IMR-90 (cell line): ENCODE measurements at regions not wholly inside any gene's neighbourhood (a gene's known extent, or its start where the extent isn't known, plus 50 kb on each side); places are given as distances from the start of the nearest gene placed in this dataset.

Source experiments
- ATAC-seq: fragments of 200-7000 bp; cut with Tn5 transposase; 2 replicates; pipeline ENCODE4 v1.9.1; 2020; ENCODE audit warnings: low read depth, mild to moderate bottlenecking, moderate library complexity
- BruUV-seq: library from RNA; stranded (reverse); fragments of 400-500 nt; replicated peaks from 2 replicates; lab custom pipeline; 2021; lab: Mats Ljungman, UMichigan
- CTCF ChIA-PET: fragments of 300-600 bp; formaldehyde crosslinking; extraction: SDS; loops from one replicate; lab custom pipeline; 2021; ENCODE audit warnings: antibody characterized with exemption; lab: Yijun Ruan, JAX
- POLR2A ChIA-PET: fragments of 300-600 bp; sonication (Branson Sonifier 250); formaldehyde crosslinking; loops from one replicate; lab custom pipeline; 2022; ENCODE audit warnings: antibody characterized with exemption; ENCODE audit not compliant: unreplicated experiment; lab: Charles Lee
- DNase-seq: peaks from one replicate; pipeline ENCODE4 v3.0.0; 2013
- H2AFZ ChIP-seq: replicated peaks from 2 replicates; pipeline ENCODE3; 2013; ENCODE audit warnings: low read length, mild to moderate bottlenecking; ENCODE audit not compliant: poor library complexity
- H2AK5ac ChIP-seq: 2 replicates; pipeline ENCODE4 v1.6.1; 2013; ENCODE audit warnings: low read depth, low read length, inconsistent platforms
- H2AK9ac ChIP-seq: replicated peaks from 2 replicates; pipeline ENCODE3; 2013; ENCODE audit warnings: mild to moderate bottlenecking, low read depth, low read length, moderate library complexity; ENCODE audit not compliant: poor library complexity
- H2BK120ac ChIP-seq: 2 replicates; pipeline ENCODE4 v1.6.1; 2013; ENCODE audit warnings: low read depth, low read length, inconsistent platforms
- H2BK15ac ChIP-seq: 3 replicates; pipeline ENCODE4 v1.6.1; 2013; ENCODE audit warnings: low read depth, low read length, inconsistent platforms
- H2BK20ac ChIP-seq: 2 replicates; pipeline ENCODE4 v1.6.1; 2013; ENCODE audit warnings: low read depth, mild to moderate bottlenecking, inconsistent platforms, low read length, moderate library complexity
- H2BK5ac ChIP-seq: 2 replicates; pipeline ENCODE4 v1.6.1; 2013; ENCODE audit warnings: mild to moderate bottlenecking, low read depth, low read length, inconsistent platforms; ENCODE audit not compliant: poor library complexity, severe bottlenecking
- H3K14ac ChIP-seq: replicated peaks from 2 replicates; pipeline ENCODE4 v1.6.1; 2013; ENCODE audit warnings: low read depth, low read length, inconsistent platforms
- H3K18ac ChIP-seq: 2 replicates; pipeline ENCODE4 v1.6.1; 2013; ENCODE audit warnings: low read depth, low read length, control low read depth
- H3K23ac ChIP-seq: 2 replicates; pipeline ENCODE4 v1.6.1; 2013; ENCODE audit warnings: low read depth, low read length, inconsistent platforms
- H3K27ac ChIP-seq: 2 replicates; pipeline ENCODE4 v1.5.1; 2013; ENCODE audit warnings: mild to moderate bottlenecking, control low read depth, low read length; ENCODE audit not compliant: insufficient read depth
- H3K27me3 ChIP-seq: 2 replicates; pipeline ENCODE4 v1.6.1; 2013; ENCODE audit warnings: low read length; ENCODE audit not compliant: control insufficient read depth, insufficient read depth
- H3K36me3 ChIP-seq: 2 replicates; pipeline ENCODE4 v1.6.1; 2013; ENCODE audit warnings: low read length, mixed read lengths; ENCODE audit not compliant: control insufficient read depth, insufficient read depth
- H3K4ac ChIP-seq: 2 replicates; pipeline ENCODE4 v1.6.1; 2013; ENCODE audit warnings: low read depth, low read length, inconsistent platforms
- H3K4me1 ChIP-seq: 2 replicates; pipeline ENCODE4 v1.6.1; 2013; ENCODE audit warnings: low read length, mixed read lengths; ENCODE audit not compliant: control insufficient read depth, insufficient read depth
- H3K4me2 ChIP-seq: 2 replicates; pipeline ENCODE4 v1.6.1; 2013; ENCODE audit warnings: low read depth, mild to moderate bottlenecking, control low read depth, low read length, moderate library complexity
- H3K4me3 ChIP-seq: 2 replicates; pipeline ENCODE4 v1.5.1; 2013; ENCODE audit warnings: low read depth, mild to moderate bottlenecking, control low read depth, low read length, moderate library complexity; ENCODE audit not compliant: insufficient read depth
- H3K56ac ChIP-seq: 2 replicates; pipeline ENCODE4 v1.6.1; 2013; ENCODE audit warnings: low read length, inconsistent platforms; ENCODE audit not compliant: insufficient read depth; ENCODE audit errors: extremely low read depth
- H3K79me1 ChIP-seq, 2 experiments: 2 replicates each; pipeline ENCODE4 v1.6.1; 2013; ENCODE audit warnings: low read length in 2 of 2, inconsistent platforms in 1 of 2, low read depth in 1 of 2
- H3K9ac ChIP-seq: 2 replicates; pipeline ENCODE4 v1.6.1; 2013; ENCODE audit warnings: low read depth, low read length, control low read depth
- H3K9me1 ChIP-seq: 2 replicates; pipeline ENCODE4 v1.6.1; 2013; ENCODE audit warnings: low read length, inconsistent platforms; ENCODE audit not compliant: insufficient read depth
- H3K9me3 ChIP-seq: 2 replicates; pipeline ENCODE4 v1.6.1; 2013; ENCODE audit warnings: low read length; ENCODE audit not compliant: control insufficient read depth, insufficient read depth
- H4K20me1 ChIP-seq: 2 replicates; pipeline ENCODE4 v1.6.1; 2013; ENCODE audit warnings: low read length, inconsistent platforms; ENCODE audit not compliant: insufficient read depth
- H4K5ac ChIP-seq: 2 replicates; pipeline ENCODE4 v1.6.1; 2013; ENCODE audit warnings: mild to moderate bottlenecking, low read depth, low read length, control low read depth
- H4K8ac ChIP-seq, 2 experiments: 2 replicates each; pipeline ENCODE4 v1.6.1; 2013; ENCODE audit warnings: low read depth in 2 of 2, low read length in 2 of 2, control low read depth in 1 of 2, inconsistent platforms in 1 of 2
- H4K91ac ChIP-seq: 2 replicates; pipeline ENCODE4 v1.6.1; 2013; ENCODE audit warnings: low read depth, low read length, inconsistent platforms; ENCODE audit not compliant: insufficient read depth
- BHLHE40 ChIP-seq: fragments of 150-350 bp; IDR thresholded peaks from 2 replicates; pipeline ENCODE4 v1.6.1; 2016; ENCODE audit warnings: mild to moderate bottlenecking, low read depth, low read length
- CEBPB ChIP-seq: IDR thresholded peaks from 2 replicates; pipeline ENCODE4 v1.6.1; 2012; ENCODE audit warnings: low read depth, low read length, improper control_type of control experiment
- CHD1 ChIP-seq: IDR thresholded peaks from 2 replicates; pipeline ENCODE4 v1.6.1; 2012; ENCODE audit warnings: low read depth, low read length, improper control_type of control experiment
- CTCF ChIP-seq: conservative IDR thresholded peaks from 2 replicates; pipeline ENCODE4 v1.5.1; 2012; ENCODE audit warnings: mild to moderate bottlenecking, low read depth, low read length, improper control_type of control experiment
- ELK1 ChIP-seq: fragments of 150-350 bp; IDR thresholded peaks from 2 replicates; pipeline ENCODE4 v1.6.1; 2016; ENCODE audit warnings: low read depth, mild to moderate bottlenecking, low read length, moderate library complexity, borderline replicate concordance
- FOS ChIP-seq: fragments of 150-350 bp; IDR thresholded peaks from 2 replicates; pipeline ENCODE4 v1.6.1; 2016; ENCODE audit warnings: low read depth, low read length
- MAFK ChIP-seq: IDR thresholded peaks from 2 replicates; pipeline ENCODE4 v1.6.1; 2012; ENCODE audit warnings: low read depth, low read length, improper control_type of control experiment
- MAZ ChIP-seq: IDR thresholded peaks from 2 replicates; pipeline ENCODE4 v1.6.1; 2012; ENCODE audit warnings: low read depth, mild to moderate bottlenecking, low read length, improper control_type of control experiment, moderate library complexity, borderline replicate concordance
- MXI1 ChIP-seq: IDR thresholded peaks from 2 replicates; pipeline ENCODE4 v1.6.1; 2012; ENCODE audit warnings: low read depth, mild to moderate bottlenecking, low read length, moderate library complexity, borderline replicate concordance
- NFE2L2 ChIP-seq: fragments of 150-350 bp; IDR thresholded peaks from 2 replicates; pipeline ENCODE4 v1.6.1; 2016; ENCODE audit warnings: low read depth, mild to moderate bottlenecking, low read length
- POLR2A ChIP-seq: IDR thresholded peaks from 2 replicates; pipeline ENCODE4 v1.6.1; 2012; ENCODE audit warnings: mild to moderate bottlenecking, low read depth, low read length
- RAD21 ChIP-seq: IDR thresholded peaks from 2 replicates; pipeline ENCODE4 v1.6.1; 2012; ENCODE audit warnings: low read length, improper control_type of control experiment
- RCOR1 ChIP-seq: IDR thresholded peaks from 2 replicates; pipeline ENCODE4 v1.6.1; 2012; ENCODE audit warnings: mild to moderate bottlenecking, low read length, improper control_type of control experiment; ENCODE audit not compliant: insufficient replicate concordance
- RFX5 ChIP-seq: IDR thresholded peaks from 2 replicates; pipeline ENCODE4 v1.8.0; 2012; ENCODE audit warnings: low read depth, mild to moderate bottlenecking, low read length, moderate library complexity
- SMC3 ChIP-seq: fragments of 150-350 bp; IDR thresholded peaks from 2 replicates; pipeline ENCODE4 v1.6.1; 2016; ENCODE audit warnings: low read depth, mild to moderate bottlenecking, antibody characterized with exemption, low read length, moderate library complexity
- USF2 ChIP-seq: fragments of 150-350 bp; IDR thresholded peaks from 2 replicates; pipeline ENCODE4 v1.6.1; 2017; ENCODE audit warnings: mild to moderate bottlenecking, antibody characterized with exemption, low read length, low read depth
- WGBS, 2 experiments: methylation state at CpG; one replicate each; pipeline versions ENCODE4 v1.1.5 to v1.1.7; 2013; ENCODE audit warnings: missing lambda C conversion rate in 2 of 2; ENCODE audit not compliant: insufficient read length in 1 of 2; ENCODE audit errors: extremely low coverage in 2 of 2; 5-methylcytosine and 5-hydroxymethylcytosine counted together
- dilution Hi-C: fragments of 300-500 bp; cut with HindIII; formaldehyde crosslinking; loops from one replicate; pipeline ENCODE4 v1.14.3; 2018; ENCODE audit warnings: low sequenced_read_pairs; ENCODE audit not compliant: unreplicated experiment
- in situ Hi-C: fragments of 300-500 bp; cut with MboI; formaldehyde crosslinking; loops from 3 replicates; pipeline ENCODE4 v1.14.3; 2019; ENCODE audit warnings: low sequenced_read_pairs, inconsistent platforms, mixed read lengths
- intact Hi-C: fragments of 100-400 bp; cut with micrococcal nuclease; formaldehyde crosslinking; loops from 2 replicates; pipeline ENCODE4 v1.10.0; 2022

- dilution Hi-C loops: no loop called here
- WGBS, 2 experiments: no CpG with 5 or more reads among the region's 8 CpGs
- no TSS peak for BruUV-seq
- no peak overlapping the region for H3K56ac ChIP-seq
- H3K4me2 ChIP-seq: no peak overlapping the region
- no peak overlapping the region for H3K4me3 ChIP-seq
- no peak overlapping the region for H3K18ac ChIP-seq
- H2AK9ac ChIP-seq: no peak overlapping the region
- no peaks in the 10 kb centered on the region for H3K9me1 ChIP-seq
- no peak overlapping the region for H3K14ac ChIP-seq
- H3K23ac ChIP-seq: no peak overlapping the region
- ChIA-PET CTCF (no interaction called here), POLR2A (no interaction called here)
- ATAC-seq: no peak
- no peaks in the 10 kb centered on the region for H3K4me1 ChIP-seq
- H3K36me3 ChIP-seq: no peaks in the 10 kb centered on the region
- DNase-seq: no peak
- no peak overlapping the region for H3K27ac ChIP-seq
- H2BK15ac ChIP-seq: no peak overlapping the region
- in situ Hi-C loops: no loop called here
- H3K4ac ChIP-seq: no peak overlapping the region
- no peak overlapping the region for H4K91ac ChIP-seq
- no peak overlapping the region for H3K9ac ChIP-seq
- intact Hi-C loops: no loop called here
- H3K9me3 ChIP-seq: peaks cover 6% of the 10 kb centered on the region; the same call in 1 of the 2 replicates
- no peak overlapping the region for H4K5ac ChIP-seq
- H2BK20ac ChIP-seq: no peak overlapping the region
- H3K79me1 ChIP-seq: no peaks in the 10 kb centered on the region
- H3K27me3 ChIP-seq: no peaks in the 10 kb centered on the region
- no peak overlapping the region for H2AK5ac ChIP-seq
- no peak overlapping the region for H4K8ac ChIP-seq
- no peak overlapping the region for H2BK120ac ChIP-seq
- TF ChIP-seq ELK1 (no peak), RCOR1 (no peak), MAZ (no peak), RFX5 (no peak), USF2 (no peak), SMC3 (no peak), MXI1 (no peak), POLR2A (no peak), NFE2L2 (no peak), RAD21 (no peak), CTCF (no peak), BHLHE40 (no peak), MAFK (no peak), CHD1 (no peak), CEBPB (no peak), FOS (no peak)
- no peak overlapping the region for H2BK5ac ChIP-seq
- no peak overlapping the region for H2AFZ ChIP-seq
- H4K20me1 ChIP-seq: no peaks in the 10 kb centered on the region
These were observed 749.9 kb downstream of the BCL11A start for GRCh38 chr2:59803586-59803985.
